ENCODE measurements at regions not wholly inside any gene's neighbourhood (a gene's known extent, or its start where the extent isn't known, plus 50 kb on each side); places are given as distances from the start of the nearest gene placed in this dataset.

DNA sequence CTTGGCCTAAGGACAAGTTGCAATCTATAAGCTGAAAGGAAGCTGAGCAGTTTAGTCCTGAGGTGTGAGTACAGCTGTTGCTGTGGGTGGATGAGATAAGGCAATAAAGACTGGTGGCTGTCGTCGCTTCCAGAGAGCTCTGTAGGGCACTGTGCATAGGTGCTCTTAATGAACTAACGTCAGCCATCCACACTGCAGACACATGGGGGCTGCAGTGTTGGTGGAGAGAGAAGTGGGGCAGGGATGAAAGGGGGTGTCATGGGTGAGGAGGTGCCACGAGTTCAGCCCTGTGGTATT lies 139.9 kb upstream of the IRX3 start:
- Mint-ChIP-seq H3K27ac (no peak overlapping the region), H3K9me3 (no peaks in the 10 kb centered on the region), H3K4me1 (ENCODE audit: low read depth) (no peaks in the 10 kb centered on the region), H3K36me3 (ENCODE audit: low read depth) (no peaks in the 10 kb centered on the region), H3K4me3 (no peak overlapping the region), H3K27me3 (peaks cover 61% of the 10 kb centered on the region)
- no peak for ATAC-seq (ENCODE audit: poor library complexity)
- no peaks in the 10 kb centered on the region for H3K4me1 ChIP-seq (ENCODE audit: insufficient read depth, low read length)
- ChIA-PET POLR2A (no interaction called here), CTCF (no interaction called here)
- intact Hi-C loops (cut with DNase I, micrococcal nuclease), result no loop called here
- H3K27me3 ChIP-seq (ENCODE audit: control insufficient read depth in 1 of 2, insufficient read depth in 2 of 2, low read length in 2 of 2), result peaks cover 15 to 17% of the 10 kb centered on the region in 2 experiments
- TF ChIP-seq, protein P1, sequence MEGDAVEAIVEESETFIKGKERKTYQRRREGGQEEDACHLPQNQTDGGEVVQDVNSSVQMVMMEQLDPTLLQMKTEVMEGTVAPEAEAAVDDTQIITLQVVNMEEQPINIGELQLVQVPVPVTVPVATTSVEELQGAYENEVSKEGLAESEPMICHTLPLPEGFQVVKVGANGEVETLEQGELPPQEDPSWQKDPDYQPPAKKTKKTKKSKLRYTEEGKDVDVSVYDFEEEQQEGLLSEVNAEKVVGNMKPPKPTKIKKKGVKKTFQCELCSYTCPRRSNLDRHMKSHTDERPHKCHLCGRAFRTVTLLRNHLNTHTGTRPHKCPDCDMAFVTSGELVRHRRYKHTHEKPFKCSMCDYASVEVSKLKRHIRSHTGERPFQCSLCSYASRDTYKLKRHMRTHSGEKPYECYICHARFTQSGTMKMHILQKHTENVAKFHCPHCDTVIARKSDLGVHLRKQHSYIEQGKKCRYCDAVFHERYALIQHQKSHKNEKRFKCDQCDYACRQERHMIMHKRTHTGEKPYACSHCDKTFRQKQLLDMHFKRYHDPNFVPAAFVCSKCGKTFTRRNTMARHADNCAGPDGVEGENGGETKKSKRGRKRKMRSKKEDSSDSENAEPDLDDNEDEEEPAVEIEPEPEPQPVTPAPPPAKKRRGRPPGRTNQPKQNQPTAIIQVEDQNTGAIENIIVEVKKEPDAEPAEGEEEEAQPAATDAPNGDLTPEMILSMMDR (IDR thresholded peaks at IDR 0.05), result no peak
- no peaks in the 10 kb centered on the region for H3K36me3 ChIP-seq (ENCODE audit: insufficient read depth, low read length)
- DNase-seq, result no peak
- no peak overlapping the region for H3K4me3 ChIP-seq (ENCODE audit: low read length)
- peaks cover 5 to 6% of the 10 kb centered on the region in 2 experiments for H3K9me3 ChIP-seq (ENCODE audit: control insufficient read depth in 1 of 2, insufficient read depth in 1 of 2, low read length in 2 of 2)
- H3K27ac ChIP-seq (ENCODE audit: low read depth in 1 of 2, low read length in 2 of 2), result no peak overlapping the region

DNA sequence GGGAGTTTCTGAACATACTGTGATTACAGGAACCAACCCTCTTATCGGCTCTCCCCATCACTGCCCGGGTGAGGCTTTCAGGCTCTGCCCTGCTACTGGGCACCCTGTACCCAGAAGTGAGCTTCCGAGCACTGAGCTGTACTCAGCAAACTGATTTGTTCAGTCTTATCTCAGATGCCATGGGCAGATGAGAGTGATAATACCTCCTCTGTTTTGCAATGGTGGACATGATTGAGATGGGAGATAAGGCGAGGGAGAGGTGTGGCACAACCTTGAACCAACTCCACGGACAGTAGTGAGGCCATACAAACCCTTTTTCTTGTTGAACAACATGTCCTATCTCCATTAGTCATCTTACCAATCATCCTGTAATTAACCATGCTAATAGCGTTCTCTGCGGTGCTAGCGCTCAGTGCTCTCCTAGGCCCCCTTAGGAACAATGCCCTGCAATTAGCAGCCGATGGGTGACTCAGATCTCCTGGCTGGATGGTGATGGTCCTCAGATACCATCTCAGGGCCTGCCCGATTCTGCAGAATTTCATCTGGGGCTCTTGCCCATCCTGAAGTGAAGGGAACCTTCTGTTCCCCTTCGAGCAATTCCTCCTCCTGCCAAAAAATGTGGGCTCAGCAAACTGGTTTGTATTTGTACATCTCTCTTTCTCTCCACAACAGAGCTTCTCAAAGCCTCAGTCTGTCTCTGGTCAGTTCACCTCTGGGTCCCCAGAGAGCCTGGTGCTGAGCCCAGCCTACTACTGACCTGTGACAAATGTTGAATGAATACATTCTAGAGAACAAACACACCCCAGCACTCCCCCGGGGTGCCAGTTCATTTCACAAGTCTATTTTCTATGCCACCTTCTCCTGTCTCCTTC lies 139.3 kb upstream of the IRX3 start:
- DNase-seq, result no peak
- intact Hi-C loops (cut with DNase I, micrococcal nuclease), result no loop called here
- POLR2A ChIA-PET, result no interaction called here
- peaks cover 9 to 14% of the 10 kb centered on the region in 2 experiments for H3K27me3 ChIP-seq (ENCODE audit: control insufficient read depth in 1 of 2, insufficient read depth in 2 of 2, low read length in 2 of 2)
- H3K4me1 ChIP-seq (ENCODE audit: insufficient read depth, low read length), result no peaks in the 10 kb centered on the region
- CTCF ChIA-PET, result no interaction called here
- ATAC-seq (ENCODE audit: poor library complexity), result no peak
- H3K9me3 ChIP-seq (ENCODE audit: control insufficient read depth in 1 of 2, insufficient read depth in 1 of 2, low read length in 2 of 2), result peaks cover 5 to 6% of the 10 kb centered on the region in 2 experiments
- Mint-ChIP-seq H3K9me3 (no peaks in the 10 kb centered on the region), H3K4me1 (ENCODE audit: low read depth) (no peaks in the 10 kb centered on the region), H3K27me3 (peaks cover 55% of the 10 kb centered on the region), H3K36me3 (ENCODE audit: low read depth) (no peaks in the 10 kb centered on the region), H3K4me3 (no peak overlapping the region), H3K27ac (no peak overlapping the region)
- H3K27ac ChIP-seq (ENCODE audit: low read depth in 1 of 2, low read length in 2 of 2), result no peak overlapping the region
- H3K36me3 ChIP-seq (ENCODE audit: insufficient read depth, low read length), result no peaks in the 10 kb centered on the region
- TF ChIP-seq, protein P1 (IDR thresholded peaks at IDR 0.05), result no peak
- no peak overlapping the region for H3K4me3 ChIP-seq (ENCODE audit: low read length)

DNA sequence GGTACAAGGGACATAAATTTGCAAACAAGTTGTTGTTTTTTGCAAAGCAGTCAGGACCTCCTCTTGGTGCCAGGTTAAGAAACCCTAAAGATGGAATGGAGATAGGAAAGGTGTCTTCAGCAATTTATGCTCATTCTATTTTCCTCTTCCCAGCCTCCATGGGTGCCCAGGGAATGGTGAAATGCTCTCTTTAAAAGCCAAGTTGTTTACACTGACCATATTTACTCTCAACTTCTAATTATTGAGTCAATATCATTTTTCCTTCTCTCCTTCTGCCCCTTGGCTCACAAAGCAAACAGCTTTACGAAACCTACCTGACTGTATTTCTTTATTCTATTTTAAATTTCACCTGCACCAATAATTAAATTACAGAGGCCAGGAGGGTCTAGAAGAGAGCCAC lies 138.5 kb upstream of the IRX3 start:
- Histone ChIP-seq H3K4me3 (ENCODE audit: low read length) (no peak overlapping the region), H3K4me1 (ENCODE audit: insufficient read depth, low read length) (no peaks in the 10 kb centered on the region), H3K9me3 (ENCODE audit: control insufficient read depth in 1 of 2, insufficient read depth in 1 of 2, low read length in 2 of 2) (peaks cover 0 to 4% of the 10 kb centered on the region in 2 experiments), H3K27me3 (ENCODE audit: control insufficient read depth in 1 of 2, insufficient read depth in 2 of 2, low read length in 2 of 2) (peaks cover under 1 to 7% of the 10 kb centered on the region in 2 experiments), H3K27ac (ENCODE audit: low read depth in 1 of 2, low read length in 2 of 2) (no peak overlapping the region), H3K36me3 (ENCODE audit: insufficient read depth, low read length) (no peaks in the 10 kb centered on the region)
- ChIA-PET CTCF (no interaction called here), POLR2A (interaction anchor here (0.6 kb wide), 1 partner anchor 736 kb away, joined by 3 read pairs; no protein-coding TSS in a partner anchor)
- intact Hi-C loops (cut with DNase I, micrococcal nuclease), result no loop called here
- no peak for DNase-seq
- Mint-ChIP-seq H3K4me1 (ENCODE audit: low read depth) (no peaks in the 10 kb centered on the region), H3K4me3 (no peak overlapping the region), H3K36me3 (ENCODE audit: low read depth) (no peaks in the 10 kb centered on the region), H3K27ac (no peak overlapping the region), H3K27me3 (peaks cover 46% of the 10 kb centered on the region), H3K9me3 (no peaks in the 10 kb centered on the region)
- TF ChIP-seq, protein P1 (IDR thresholded peaks at IDR 0.05), result no peak
- no peak for ATAC-seq (ENCODE audit: poor library complexity)

Measured in CD4-positive, alpha-beta T cell (primary cell).